ENCODE measurements at regions not wholly inside any gene's neighbourhood (a gene's known extent, or its start where the extent isn't known, plus 50 kb on each side); places are given as distances from the start of the nearest gene placed in this dataset.
A peak's percentile ranks its signal among the peaks of the same experiment; 100 is the strongest.

DNA sequence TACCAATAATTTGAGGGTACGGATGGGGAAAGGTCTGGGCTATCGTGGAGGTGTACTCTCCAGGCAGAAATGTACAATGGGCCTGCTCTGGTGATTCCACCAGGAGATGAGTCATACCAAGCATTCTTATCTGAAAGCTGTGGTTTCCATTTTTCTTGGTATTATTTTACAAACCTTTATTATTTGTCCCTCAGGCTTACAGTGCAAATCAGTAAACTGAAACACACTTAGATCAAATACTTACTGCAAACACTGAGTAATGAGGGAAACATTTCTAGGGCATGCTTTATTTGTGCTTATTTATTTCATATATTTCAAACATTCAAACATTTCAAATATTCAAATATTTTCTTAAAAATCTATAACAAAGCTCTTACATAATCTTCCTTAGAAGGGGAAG lies 319.8 kb downstream of the RND3 start:
- peak; percentile 20 for DNase-seq (ENCODE audit: low spot score)
- TF ChIP-seq, protein P1, sequence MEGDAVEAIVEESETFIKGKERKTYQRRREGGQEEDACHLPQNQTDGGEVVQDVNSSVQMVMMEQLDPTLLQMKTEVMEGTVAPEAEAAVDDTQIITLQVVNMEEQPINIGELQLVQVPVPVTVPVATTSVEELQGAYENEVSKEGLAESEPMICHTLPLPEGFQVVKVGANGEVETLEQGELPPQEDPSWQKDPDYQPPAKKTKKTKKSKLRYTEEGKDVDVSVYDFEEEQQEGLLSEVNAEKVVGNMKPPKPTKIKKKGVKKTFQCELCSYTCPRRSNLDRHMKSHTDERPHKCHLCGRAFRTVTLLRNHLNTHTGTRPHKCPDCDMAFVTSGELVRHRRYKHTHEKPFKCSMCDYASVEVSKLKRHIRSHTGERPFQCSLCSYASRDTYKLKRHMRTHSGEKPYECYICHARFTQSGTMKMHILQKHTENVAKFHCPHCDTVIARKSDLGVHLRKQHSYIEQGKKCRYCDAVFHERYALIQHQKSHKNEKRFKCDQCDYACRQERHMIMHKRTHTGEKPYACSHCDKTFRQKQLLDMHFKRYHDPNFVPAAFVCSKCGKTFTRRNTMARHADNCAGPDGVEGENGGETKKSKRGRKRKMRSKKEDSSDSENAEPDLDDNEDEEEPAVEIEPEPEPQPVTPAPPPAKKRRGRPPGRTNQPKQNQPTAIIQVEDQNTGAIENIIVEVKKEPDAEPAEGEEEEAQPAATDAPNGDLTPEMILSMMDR (IDR thresholded peaks at IDR 0.05; ENCODE audit: borderline replicate concordance, control extremely low read depth, extremely low read depth, insufficient read depth, missing control alignments): no peak
- in situ Hi-C loops (cut with MboI; ENCODE audit: low sequenced_read_pairs, unreplicated experiment): no loop called here

DNA sequence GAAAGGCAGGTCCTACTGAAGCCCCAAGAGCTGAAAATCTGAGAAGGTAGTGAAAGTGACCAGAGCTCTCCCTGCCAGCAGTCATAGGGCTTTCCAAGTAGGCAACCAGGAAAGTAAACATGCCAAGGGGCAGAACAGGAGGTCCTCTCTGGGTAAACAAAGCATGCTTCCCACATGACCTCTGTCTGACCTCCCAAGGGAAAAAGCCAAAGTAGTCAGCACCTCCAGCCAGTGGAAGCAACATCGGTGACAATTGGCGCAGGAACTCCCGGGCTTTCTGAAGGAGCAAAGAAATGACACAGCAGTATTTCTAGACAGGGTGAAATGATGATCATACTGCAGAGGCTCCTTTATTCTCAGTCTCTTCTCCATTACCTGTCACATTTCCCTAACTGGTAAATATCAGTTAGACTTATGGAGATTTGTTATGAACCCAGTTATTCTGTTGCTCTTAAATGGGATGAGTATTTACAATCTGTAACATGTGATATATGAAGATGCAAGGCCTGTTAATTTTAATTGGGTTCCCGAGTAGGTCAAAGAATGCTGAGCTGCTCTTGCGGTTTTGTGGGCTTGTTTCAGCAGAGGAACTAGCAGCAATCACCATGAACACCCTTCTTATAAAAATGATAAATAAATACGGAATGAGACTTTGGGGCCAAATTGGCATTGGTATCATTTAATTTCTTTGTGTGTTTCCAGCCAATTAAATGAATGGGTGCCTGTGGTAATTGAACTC lies 321.0 kb downstream of the RND3 start:
- in situ Hi-C loops (cut with MboI; ENCODE audit: low sequenced_read_pairs, unreplicated experiment): no loop called here
- no peak for DNase-seq (ENCODE audit: low spot score)
- TF ChIP-seq, protein P1 (IDR thresholded peaks at IDR 0.05; ENCODE audit: borderline replicate concordance, control extremely low read depth, extremely low read depth, insufficient read depth, missing control alignments): no peak

DNA sequence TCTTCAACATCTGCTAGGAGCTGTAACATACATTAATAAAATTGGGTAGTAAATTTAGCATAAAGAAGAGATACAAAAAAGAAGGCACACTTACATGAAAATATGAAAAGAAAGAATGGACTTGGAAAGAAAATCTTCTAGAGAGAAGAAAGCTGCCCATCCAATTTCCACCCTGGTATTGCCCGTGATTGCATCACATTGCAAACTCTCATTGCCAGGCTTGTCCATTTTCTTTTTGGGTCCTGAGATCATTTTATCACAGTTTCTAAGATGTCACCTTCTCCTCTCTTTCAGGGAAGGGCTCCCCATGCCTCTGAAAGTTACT lies 321.5 kb downstream of the RND3 start:
- in situ Hi-C loops (cut with MboI; ENCODE audit: low sequenced_read_pairs, unreplicated experiment): no loop called here
- no peak for DNase-seq (ENCODE audit: low spot score)
- TF ChIP-seq, protein P1 (IDR thresholded peaks at IDR 0.05; ENCODE audit: borderline replicate concordance, control extremely low read depth, extremely low read depth, insufficient read depth, missing control alignments): no peak

DNA sequence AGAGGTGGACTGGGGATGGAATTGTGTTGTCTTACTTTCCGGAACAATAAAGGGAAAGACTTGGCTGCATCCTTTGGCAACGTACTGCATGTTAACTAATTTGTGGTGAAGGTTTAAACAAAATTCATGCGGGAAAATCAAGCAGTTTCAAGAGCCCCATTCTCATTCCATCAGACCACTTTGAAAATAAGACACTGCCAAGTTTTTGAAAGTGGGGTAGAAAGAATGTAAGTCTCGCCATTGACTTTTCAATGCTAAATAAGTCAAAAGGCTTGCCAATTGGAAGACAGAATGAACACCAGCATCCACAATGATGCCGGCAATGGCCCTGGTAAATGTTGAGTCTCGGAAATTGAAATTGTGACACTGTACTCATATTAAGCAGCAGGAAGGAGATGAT lies 322.0 kb downstream of the RND3 start:
- DNase-seq (ENCODE audit: low spot score): no peak
- TF ChIP-seq, protein P1 (IDR thresholded peaks at IDR 0.05; ENCODE audit: borderline replicate concordance, control extremely low read depth, extremely low read depth, insufficient read depth, missing control alignments): no peak
- in situ Hi-C loops (cut with MboI; ENCODE audit: low sequenced_read_pairs, unreplicated experiment): no loop called here

DNA sequence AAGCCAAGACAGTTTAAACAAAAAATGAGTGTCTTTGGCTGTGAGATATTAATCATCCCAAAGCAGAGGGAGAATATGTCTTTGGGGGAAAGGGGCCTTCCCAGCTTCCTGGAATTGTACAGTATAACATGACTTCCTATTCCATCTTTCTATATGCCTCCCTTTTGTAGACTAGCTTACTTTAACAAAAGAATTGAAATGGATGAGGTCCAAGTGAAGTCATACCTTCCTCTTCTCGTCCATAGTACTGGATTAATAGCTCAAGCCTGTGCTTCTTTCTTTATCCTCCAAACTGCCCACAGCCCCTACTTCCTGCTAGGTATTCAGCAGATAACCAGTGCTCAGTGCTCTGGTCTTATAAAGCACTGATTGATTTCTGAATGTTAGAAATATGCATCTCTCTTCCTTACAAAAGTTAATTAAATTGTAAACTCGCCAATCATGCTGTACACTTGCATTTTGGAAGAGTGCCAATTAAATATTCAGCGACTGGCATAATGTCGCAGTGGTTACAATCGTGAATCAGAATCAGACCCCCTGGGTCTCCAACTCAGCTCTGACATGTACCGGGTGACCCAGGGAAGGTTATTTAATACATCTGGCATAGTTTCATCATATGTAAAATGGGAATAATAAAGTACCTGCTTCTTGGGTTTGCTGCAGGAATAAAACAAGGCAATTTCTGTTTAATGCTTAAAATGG lies 325.1 kb downstream of the RND3 start:
- in situ Hi-C loops (cut with MboI; ENCODE audit: low sequenced_read_pairs, unreplicated experiment): no loop called here
- DNase-seq (ENCODE audit: low spot score): no peak
- TF ChIP-seq, protein P1 (IDR thresholded peaks at IDR 0.05; ENCODE audit: borderline replicate concordance, control extremely low read depth, extremely low read depth, insufficient read depth, missing control alignments): no peak

DNA sequence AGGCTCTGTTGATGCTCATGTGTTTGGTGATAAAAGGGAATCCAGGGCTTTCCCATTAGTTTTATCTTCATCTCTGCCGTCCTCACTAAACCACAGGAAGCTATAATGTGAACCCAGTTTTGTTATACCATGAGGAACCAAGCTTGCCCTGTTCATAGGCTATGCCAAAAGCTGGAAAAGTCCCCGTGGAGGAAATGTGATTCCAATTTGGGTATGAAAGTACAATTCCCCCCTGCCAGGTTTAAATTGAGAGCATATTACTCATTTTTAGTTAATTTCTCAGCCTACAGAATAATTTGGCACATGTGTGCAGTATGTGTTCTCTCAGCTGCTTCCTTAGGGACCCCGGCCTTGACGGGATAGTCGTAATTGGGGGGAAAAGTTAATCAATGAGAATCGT lies 327.4 kb downstream of the RND3 start:
- TF ChIP-seq, protein P1 (IDR thresholded peaks at IDR 0.05; ENCODE audit: borderline replicate concordance, control extremely low read depth, extremely low read depth, insufficient read depth, missing control alignments): no peak
- DNase-seq (ENCODE audit: low spot score): no peak
- in situ Hi-C loops (cut with MboI; ENCODE audit: low sequenced_read_pairs, unreplicated experiment): no loop called here
